GM21515 (cell line): ENCODE measurements at regions not wholly inside any gene's neighbourhood (a gene's known extent, or its start where the extent isn't known, plus 50 kb on each side); places are given as distances from the start of the nearest gene placed in this dataset.
"Not testable (repeated sequence)": the region's sequence is repeated elsewhere in the genome, so short reads cannot be mapped to it uniquely, and the experiment has no call there.

Source experiments
- ATAC-seq: cut with Tn5 transposase; IDR thresholded peaks from one replicate; pipeline ENCODE4 v1.9.1; 2021; ENCODE audit not compliant: unreplicated experiment

GRCh38 chr6:21769405-21769861 lies 175.9 kb downstream of the SOX4 start:
- ATAC-seq, result no peak

GRCh38 chr6:21769968-21770367 lies 176.4 kb downstream of the SOX4 start:
- ATAC-seq, result no peak

- ATAC-seq, result no peak
Observed at GRCh38 chr6:21771626-21772320, 178.2 kb downstream of the SOX4 start.

GRCh38 chr6:21772477-21772876 lies 178.9 kb downstream of the SOX4 start:
- ATAC-seq, result no peak

- ATAC-seq, result no peak
Observed at GRCh38 chr6:21772884-21773575, 179.5 kb downstream of the SOX4 start.

- ATAC-seq, result no peak
Observed at GRCh38 chr6:21773576-21773968, 180.0 kb downstream of the SOX4 start.

GRCh38 chr6:21777846-21778245 lies 184.3 kb downstream of the SOX4 start:
- no peak for ATAC-seq

- no peak for ATAC-seq
Observed at GRCh38 chr6:21780141-21780540, 186.6 kb downstream of the SOX4 start.

- no peak for ATAC-seq
Observed at GRCh38 chr6:21780679-21781078, 187.1 kb downstream of the SOX4 start.

- ATAC-seq, result no peak
Observed at GRCh38 chr6:21781128-21781527, 187.6 kb downstream of the SOX4 start.

- no peak for ATAC-seq
Observed at GRCh38 chr6:21785164-21785563, 191.6 kb downstream of the SOX4 start.

- no peak for ATAC-seq
Observed at GRCh38 chr6:21791056-21791455, 197.5 kb downstream of the SOX4 start.

- ATAC-seq, result no peak
Observed at GRCh38 chr6:21791581-21791980, 198.0 kb downstream of the SOX4 start.

GRCh38 chr6:21792177-21792576 lies 198.6 kb downstream of the SOX4 start:
- no peak for ATAC-seq

GRCh38 chr6:21796979-21797378 lies 203.4 kb downstream of the SOX4 start:
- not testable (repeated sequence) for ATAC-seq

- no peak for ATAC-seq
Observed at GRCh38 chr6:21798468-21798867, 204.9 kb downstream of the SOX4 start.

- ATAC-seq, result no peak
Observed at GRCh38 chr6:21800330-21800729, 206.8 kb downstream of the SOX4 start.

- ATAC-seq, result no peak
Observed at GRCh38 chr6:21800948-21801438, 207.4 kb downstream of the SOX4 start.

- ATAC-seq, result no peak
Observed at GRCh38 chr6:21801446-21802174, 208.1 kb downstream of the SOX4 start.

- no peak for ATAC-seq
Observed at GRCh38 chr6:21802175-21802822, 208.7 kb downstream of the SOX4 start.

GRCh38 chr6:21804941-21805610 lies 211.5 kb downstream of the SOX4 start:
- no peak for ATAC-seq
